ENCODE measurements at regions not wholly inside any gene's neighbourhood (a gene's known extent, or its start where the extent isn't known, plus 50 kb on each side); places are given as distances from the start of the nearest gene placed in this dataset.

GRCh38 chr18:67411116-67411515 lies 105.4 kb downstream of the DSEL start:
- Histone ChIP-seq H3K4me1 (no peaks in the 10 kb centered on the region), H3K27me3 (no peaks in the 10 kb centered on the region), H3K27ac (no peak overlapping the region), H3K9me3 (no peaks in the 10 kb centered on the region), H3K36me3 (no peaks in the 10 kb centered on the region), H3K4me3 (no peak overlapping the region)
- TF ChIP-seq CTCF (IDR thresholded peaks at IDR 0.05): no peak
- no peak for DNase-seq (ENCODE audit: low spot score)

- H3K4me1 ChIP-seq: no peaks in the 10 kb centered on the region
- no peak for DNase-seq (ENCODE audit: low spot score)
- H3K27me3 ChIP-seq: no peaks in the 10 kb centered on the region
- no peak for TF ChIP-seq CTCF (IDR thresholded peaks at IDR 0.05)
- no peak overlapping the region for H3K4me3 ChIP-seq
- H3K36me3 ChIP-seq: no peaks in the 10 kb centered on the region
- no peaks in the 10 kb centered on the region for H3K9me3 ChIP-seq
- H3K27ac ChIP-seq: no peak overlapping the region
Observed at GRCh38 chr18:67410075-67411070, 106.1 kb downstream of the DSEL start.

- no peak for TF ChIP-seq CTCF (IDR thresholded peaks at IDR 0.05)
- H3K36me3 ChIP-seq: no peaks in the 10 kb centered on the region
- H3K27me3 ChIP-seq: no peaks in the 10 kb centered on the region
- no peak for DNase-seq (ENCODE audit: low spot score)
- H3K4me3 ChIP-seq: no peak overlapping the region
- no peaks in the 10 kb centered on the region for H3K9me3 ChIP-seq
- no peaks in the 10 kb centered on the region for H3K4me1 ChIP-seq
- no peak overlapping the region for H3K27ac ChIP-seq
Observed at GRCh38 chr18:67408240-67408639, 108.3 kb downstream of the DSEL start.

GRCh38 chr18:67406714-67407113 lies 109.8 kb downstream of the DSEL start:
- TF ChIP-seq CTCF (IDR thresholded peaks at IDR 0.05): no peak
- H3K36me3 ChIP-seq: no peaks in the 10 kb centered on the region
- no peak overlapping the region for H3K27ac ChIP-seq
- no peaks in the 10 kb centered on the region for H3K4me1 ChIP-seq
- no peaks in the 10 kb centered on the region for H3K27me3 ChIP-seq
- no peak for DNase-seq (ENCODE audit: low spot score)
- no peaks in the 10 kb centered on the region for H3K9me3 ChIP-seq
- H3K4me3 ChIP-seq: no peak overlapping the region

GRCh38 chr18:67402543-67402942 lies 114.0 kb downstream of the DSEL start:
- H3K9me3 ChIP-seq: peaks cover 0 to 8% of the 10 kb centered on the region in 2 donors
- no peaks in the 10 kb centered on the region for H3K36me3 ChIP-seq
- TF ChIP-seq CTCF (IDR thresholded peaks at IDR 0.05): no peak
- no peak for DNase-seq (ENCODE audit: low spot score)
- no peak overlapping the region for H3K4me3 ChIP-seq
- H3K27ac ChIP-seq: no peak overlapping the region
- H3K4me1 ChIP-seq: no peaks in the 10 kb centered on the region
- no peaks in the 10 kb centered on the region for H3K27me3 ChIP-seq

All from right atrium auricular region (tissue), 2 donors.